GM12878 (cell line): ENCODE measurements at regions not wholly inside any gene's neighbourhood (a gene's known extent, or its start where the extent isn't known, plus 50 kb on each side); places are given as distances from the start of the nearest gene placed in this dataset.

Source experiments
- ATAC-seq: fragments of 200-7000 bp; cut with Tn5 transposase; 3 replicates; pipeline ENCODE4 v1.9.1; 2020; ENCODE audit warnings: mild to moderate bottlenecking, moderate library complexity
- BruUV-seq: library from RNA; stranded (reverse); fragments of 400-500 nt; replicated peaks from 2 replicates; lab custom pipeline; 2021; lab: Mats Ljungman, UMichigan
- CTCF ChIA-PET: fragments of 300-600 bp; sonication (Branson Sonifier 250); formaldehyde crosslinking; extraction: SDS; loops from one replicate; lab custom pipeline; 2021; ENCODE audit warnings: inconsistent platforms; lab: Yijun Ruan, JAX
- POLR2A ChIA-PET: fragments of 350-600 bp; formaldehyde crosslinking; extraction: SDS; loops from one replicate; lab custom pipeline; 2021; ENCODE audit warnings: inconsistent platforms; lab: Charles Lee
- RAD21 ChIA-PET: fragments of 300-600 bp; sonication (Branson Sonifier 250); formaldehyde crosslinking; loops from one replicate; lab custom pipeline; 2023; ENCODE audit warnings: antibody characterized with exemption; ENCODE audit not compliant: unreplicated experiment; lab: Charles Lee
- SMC1A ChIA-PET: fragments of 300-600 bp; sonication (Branson Sonifier 250); formaldehyde crosslinking; loops from one replicate; lab custom pipeline; 2023; ENCODE audit not compliant: unreplicated experiment, uncharacterized antibody; lab: Charles Lee
- DNase-seq: peaks from one replicate; pipeline ENCODE4 v3.0.0-alpha.2; 2011; ENCODE audit warnings: low read depth, low spot score
- FAIRE-seq: peaks from 3 replicates; lab custom pipeline; 2011; peaks lifted over from hg19 to GRCh38; lab: Jason Lieb, UNC
- H2AFZ ChIP-seq: 2 replicates; pipeline ENCODE4 v1.6.0; 2011; ENCODE audit warnings: low read depth, low read length, control low read depth; ENCODE audit not compliant: control insufficient read depth
- H3K27ac ChIP-seq: 2 replicates; pipeline ENCODE4 v1.5.1; 2011; ENCODE audit warnings: control low read depth; ENCODE audit not compliant: control insufficient read depth, insufficient read depth
- H3K27me3 ChIP-seq, 2 experiments: replicated peaks in 1 of 2; 2 replicates each; pipeline versions ENCODE4 v1.6.0 to v1.6.1; 2011; ENCODE audit warnings: low read length in 1 of 2; ENCODE audit not compliant: control insufficient read depth in 2 of 2, insufficient read depth in 2 of 2
- H3K36me3 ChIP-seq, 2 experiments: 2 replicates each; pipeline ENCODE4 v1.5.1; 2011; ENCODE audit warnings: low read length in 1 of 2; ENCODE audit not compliant: control insufficient read depth in 2 of 2, insufficient read depth in 2 of 2
- H3K4me1 ChIP-seq: 2 replicates; pipeline ENCODE4 v1.6.1; 2011; ENCODE audit warnings: mild to moderate bottlenecking, low read length, moderate library complexity, mixed read lengths; ENCODE audit not compliant: control insufficient read depth, insufficient read depth
- H3K4me2 ChIP-seq: 2 replicates; pipeline ENCODE4 v1.6.0; 2011; ENCODE audit warnings: control low read depth; ENCODE audit not compliant: control insufficient read depth, insufficient read depth
- H3K4me3 ChIP-seq: fragments of 200-600 bp; sonication (generic); 2 replicates; pipeline ENCODE4 v1.5.1; 2016
- H3K79me2 ChIP-seq: 2 replicates; pipeline ENCODE4 v1.6.0; 2011; ENCODE audit warnings: low read length; ENCODE audit not compliant: control insufficient read depth, insufficient read depth
- H3K9ac ChIP-seq: 2 replicates; pipeline ENCODE4 v1.8.0; 2011; ENCODE audit warnings: low read length, control low read depth, mixed read lengths; ENCODE audit not compliant: control insufficient read depth, insufficient read depth
- H3K9me3 ChIP-seq: replicated peaks from 3 replicates; pipeline ENCODE4 v1.5.1; 2011; ENCODE audit warnings: mild to moderate bottlenecking, low read length; ENCODE audit not compliant: control insufficient read depth, insufficient read depth
- H4K20me1 ChIP-seq: 2 replicates; pipeline ENCODE4 v1.6.0; 2011; ENCODE audit not compliant: control insufficient read depth, insufficient read depth
- BACH1 ChIP-seq: fragments of 450-650 bp; IDR thresholded peaks from 2 replicates; pipeline ENCODE4 v1.6.1; 2017; ENCODE audit warnings: mild to moderate bottlenecking, borderline replicate concordance
- BCL11A ChIP-seq: IDR thresholded peaks from 2 replicates; pipeline ENCODE4 v1.6.1; 2011; ENCODE audit warnings: low read depth, low read length
- MEF2A ChIP-seq: IDR thresholded peaks from 2 replicates; pipeline ENCODE4 v1.6.1; 2011; ENCODE audit warnings: low read depth, mild to moderate bottlenecking, low read length, moderate library complexity; ENCODE audit not compliant: insufficient read depth
- MTA2 ChIP-seq: fragments of 450-650 bp; IDR thresholded peaks from 2 replicates; pipeline ENCODE4 v1.6.1; 2016; ENCODE audit warnings: low read depth, mild to moderate bottlenecking, moderate library complexity
- NBN ChIP-seq: fragments of 450-650 bp; IDR thresholded peaks from 2 replicates; pipeline ENCODE4 v1.6.1; 2016
- NR2C1 ChIP-seq: fragments of 450-650 bp; IDR thresholded peaks from 2 replicates; pipeline ENCODE4 v1.6.1; 2017; ENCODE audit warnings: antibody characterized with exemption, mild to moderate bottlenecking, moderate library complexity
- NR2F1 ChIP-seq: fragments of 450-650 bp; conservative IDR thresholded peaks from 2 replicates; pipeline ENCODE4 v1.6.1; 2017; ENCODE audit warnings: mild to moderate bottlenecking
- PAX8 ChIP-seq: fragments of 450-650 bp; IDR thresholded peaks from 2 replicates; pipeline ENCODE4 v1.6.1; 2017; ENCODE audit warnings: mild to moderate bottlenecking, moderate library complexity
- RCOR1 ChIP-seq: conservative IDR thresholded peaks from 2 replicates; pipeline ENCODE4 v1.6.1; 2012; ENCODE audit warnings: low read depth, low read length, improper control_type of control experiment
- SP1 ChIP-seq: IDR thresholded peaks from one replicate; pipeline ENCODE4 v1.6.1; 2011; ENCODE audit warnings: low read depth, low read length
- SRF ChIP-seq, 2 experiments: IDR thresholded peaks; 2 replicates each; pipeline ENCODE4 v1.6.1; 2011; ENCODE audit warnings: low read depth in 2 of 2, low read length in 2 of 2, mild to moderate bottlenecking in 1 of 2, moderate library complexity in 1 of 2
- SUZ12 ChIP-seq: fragments of 200-600 bp; sonication (generic); IDR thresholded peaks from one replicate; pipeline ENCODE4 v1.6.1; 2018; ENCODE audit warnings: antibody characterized with exemption, mild to moderate bottlenecking; ENCODE audit not compliant: unreplicated experiment
- TBL1XR1 ChIP-seq: IDR thresholded peaks from 2 replicates; pipeline ENCODE4 v1.6.1; 2012; ENCODE audit warnings: low read depth, low read length, improper control_type of control experiment
- WRNIP1 ChIP-seq: IDR thresholded peaks from 2 replicates; pipeline ENCODE4 v1.6.1; 2011; ENCODE audit warnings: low read depth, low read length, improper control_type of control experiment, borderline replicate concordance
- WGBS: methylation state at CpG from one replicate; pipeline ENCODE4 v1.1.6; 2016; ENCODE audit warnings: low lambda C conversion rate; ENCODE audit not compliant: insufficient replicate concordance, insufficient coverage; ENCODE audit errors: missing lambda C conversion rate; 5-methylcytosine and 5-hydroxymethylcytosine counted together
- in situ Hi-C: fragments of 300-500 bp; cut with MboI; formaldehyde crosslinking; loops from 9 replicates; pipeline ENCODE4 v1.14.3; 2018; ENCODE audit warnings: mixed read lengths
- intact Hi-C: fragments of 100-400 bp; cut with micrococcal nuclease; formaldehyde crosslinking; loops from one replicate; pipeline ENCODE4 v1.14.2; 2022; ENCODE audit not compliant: unreplicated experiment
- TF ChIP-seq, protein P1 (sequence below): fragments of 450-650 bp; conservative IDR thresholded peaks from 2 replicates; pipeline ENCODE4 v1.6.1; 2017; ENCODE audit warnings: mild to moderate bottlenecking, moderate library complexity
- TF ChIP-seq, protein P2 (sequence below): fragments of 450-650 bp; IDR thresholded peaks from 2 replicates; pipeline ENCODE4 v1.6.1; 2017; ENCODE audit warnings: mild to moderate bottlenecking, low read depth, inconsistent platforms; ENCODE audit not compliant: poor library complexity, severe bottlenecking
- TF ChIP-seq, protein P3 (sequence below): IDR thresholded peaks from 2 replicates; pipeline ENCODE4 v1.6.1; 2012; ENCODE audit warnings: low read depth, low read length, improper control_type of control experiment
- TF ChIP-seq, protein P4 (sequence below): fragments of 450-650 bp; IDR thresholded peaks from 2 replicates; pipeline ENCODE4 v1.6.1; 2016; ENCODE audit warnings: mild to moderate bottlenecking

DNA sequence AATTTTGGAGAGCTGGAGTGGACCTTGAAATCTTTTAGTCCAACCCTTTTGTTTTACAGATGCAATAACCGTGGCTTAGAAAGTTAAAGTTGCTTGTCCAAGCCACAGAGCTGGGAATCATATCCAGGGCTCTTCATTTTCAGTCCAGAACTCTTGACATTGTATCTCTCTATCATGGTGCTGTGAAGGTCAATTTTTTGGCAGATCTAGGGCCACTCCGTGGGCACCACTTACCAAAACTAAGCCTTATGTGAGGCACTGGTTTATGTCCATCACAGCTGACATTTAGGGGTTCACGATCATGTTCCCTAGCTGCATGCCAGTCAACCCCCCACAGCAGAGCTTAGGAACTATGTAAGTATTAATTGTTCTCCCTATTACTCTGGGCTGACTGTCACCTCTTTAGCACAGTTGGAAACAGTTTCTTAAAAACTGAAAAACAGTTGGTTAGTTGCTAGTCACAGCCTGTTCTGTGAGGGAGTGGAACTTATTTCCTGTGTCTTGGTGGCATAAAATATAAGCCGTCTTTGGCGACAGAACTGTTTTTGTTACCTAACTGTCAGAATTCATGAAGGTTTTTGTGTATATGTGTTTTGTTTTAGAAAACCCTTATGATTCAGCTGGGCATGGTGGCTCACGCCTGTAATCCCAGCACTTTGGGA is 189.6 kb upstream of the UMPS start:
- RAD21 ChIA-PET: interaction anchor here (0.7 kb wide), 1 partner anchor 11 kb away, joined by 3 read pairs; no protein-coding TSS in a partner anchor
- FAIRE-seq: no peak
- no peaks in the 10 kb centered on the region for H4K20me1 ChIP-seq
- in situ Hi-C loops: no loop called here
- BruUV-seq: no TSS peak
- DNase-seq: no peak
- no peak for ATAC-seq
- H3K9me3 ChIP-seq: no peaks in the 10 kb centered on the region
- H3K9ac ChIP-seq: no peak overlapping the region
- POLR2A ChIA-PET: no interaction called here
- H3K4me2 ChIP-seq: no peak overlapping the region
- SMC1A ChIA-PET: no interaction called here
- no peaks in the 10 kb centered on the region for H3K79me2 ChIP-seq
- WGBS: 6% methylated on average over 6 of the region's 6 CpGs
- peaks cover 3 to 7% of the 10 kb centered on the region in 2 experiments; a peak in 2 of 4 replicates for H3K27me3 ChIP-seq
- no peaks in the 10 kb centered on the region for H3K4me1 ChIP-seq
- no peaks in the 10 kb centered on the region for H3K36me3 ChIP-seq
- intact Hi-C loops: no loop called here
- CTCF ChIA-PET: interaction anchor here (0.7 to 1.4 kb wide), 5 partner anchors 9 to 190 kb away, joined by 3 to 5 read pairs (median 3); no protein-coding TSS in a partner anchor
- TF ChIP-seq, protein P1, sequence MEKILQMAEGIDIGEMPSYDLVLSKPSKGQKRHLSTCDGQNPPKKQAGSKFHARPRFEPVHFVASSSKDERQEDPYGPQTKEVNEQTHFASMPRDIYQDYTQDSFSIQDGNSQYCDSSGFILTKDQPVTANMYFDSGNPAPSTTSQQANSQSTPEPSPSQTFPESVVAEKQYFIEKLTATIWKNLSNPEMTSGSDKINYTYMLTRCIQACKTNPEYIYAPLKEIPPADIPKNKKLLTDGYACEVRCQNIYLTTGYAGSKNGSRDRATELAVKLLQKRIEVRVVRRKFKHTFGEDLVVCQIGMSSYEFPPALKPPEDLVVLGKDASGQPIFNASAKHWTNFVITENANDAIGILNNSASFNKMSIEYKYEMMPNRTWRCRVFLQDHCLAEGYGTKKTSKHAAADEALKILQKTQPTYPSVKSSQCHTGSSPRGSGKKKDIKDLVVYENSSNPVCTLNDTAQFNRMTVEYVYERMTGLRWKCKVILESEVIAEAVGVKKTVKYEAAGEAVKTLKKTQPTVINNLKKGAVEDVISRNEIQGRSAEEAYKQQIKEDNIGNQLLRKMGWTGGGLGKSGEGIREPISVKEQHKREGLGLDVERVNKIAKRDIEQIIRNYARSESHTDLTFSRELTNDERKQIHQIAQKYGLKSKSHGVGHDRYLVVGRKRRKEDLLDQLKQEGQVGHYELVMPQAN: no peak
- TF ChIP-seq SRF (IDR thresholded peaks at IDR 0.05; ENCODE audit: low read depth in 2 of 2, low read length in 2 of 2) (no peak), NR2F1 (no peak), WRNIP1 (no peak), MEF2A (no peak), PAX8 (no peak), BACH1 (no peak), SUZ12 (no peak), NR2C1 (no peak), NBN (no peak), RCOR1 (no peak), MTA2 (no peak), SP1 (no peak), BCL11A (no peak), TBL1XR1 (no peak)
- TF ChIP-seq, protein P2, sequence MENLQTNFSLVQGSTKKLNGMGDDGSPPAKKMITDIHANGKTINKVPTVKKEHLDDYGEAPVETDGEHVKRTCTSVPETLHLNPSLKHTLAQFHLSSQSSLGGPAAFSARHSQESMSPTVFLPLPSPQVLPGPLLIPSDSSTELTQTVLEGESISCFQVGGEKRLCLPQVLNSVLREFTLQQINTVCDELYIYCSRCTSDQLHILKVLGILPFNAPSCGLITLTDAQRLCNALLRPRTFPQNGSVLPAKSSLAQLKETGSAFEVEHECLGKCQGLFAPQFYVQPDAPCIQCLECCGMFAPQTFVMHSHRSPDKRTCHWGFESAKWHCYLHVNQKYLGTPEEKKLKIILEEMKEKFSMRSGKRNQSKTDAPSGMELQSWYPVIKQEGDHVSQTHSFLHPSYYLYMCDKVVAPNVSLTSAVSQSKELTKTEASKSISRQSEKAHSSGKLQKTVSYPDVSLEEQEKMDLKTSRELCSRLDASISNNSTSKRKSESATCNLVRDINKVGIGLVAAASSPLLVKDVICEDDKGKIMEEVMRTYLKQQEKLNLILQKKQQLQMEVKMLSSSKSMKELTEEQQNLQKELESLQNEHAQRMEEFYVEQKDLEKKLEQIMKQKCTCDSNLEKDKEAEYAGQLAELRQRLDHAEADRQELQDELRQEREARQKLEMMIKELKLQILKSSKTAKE: no peak
- TF ChIP-seq, protein P3, sequence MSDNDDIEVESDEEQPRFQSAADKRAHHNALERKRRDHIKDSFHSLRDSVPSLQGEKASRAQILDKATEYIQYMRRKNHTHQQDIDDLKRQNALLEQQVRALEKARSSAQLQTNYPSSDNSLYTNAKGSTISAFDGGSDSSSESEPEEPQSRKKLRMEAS: no peak
- TF ChIP-seq, protein P4, sequence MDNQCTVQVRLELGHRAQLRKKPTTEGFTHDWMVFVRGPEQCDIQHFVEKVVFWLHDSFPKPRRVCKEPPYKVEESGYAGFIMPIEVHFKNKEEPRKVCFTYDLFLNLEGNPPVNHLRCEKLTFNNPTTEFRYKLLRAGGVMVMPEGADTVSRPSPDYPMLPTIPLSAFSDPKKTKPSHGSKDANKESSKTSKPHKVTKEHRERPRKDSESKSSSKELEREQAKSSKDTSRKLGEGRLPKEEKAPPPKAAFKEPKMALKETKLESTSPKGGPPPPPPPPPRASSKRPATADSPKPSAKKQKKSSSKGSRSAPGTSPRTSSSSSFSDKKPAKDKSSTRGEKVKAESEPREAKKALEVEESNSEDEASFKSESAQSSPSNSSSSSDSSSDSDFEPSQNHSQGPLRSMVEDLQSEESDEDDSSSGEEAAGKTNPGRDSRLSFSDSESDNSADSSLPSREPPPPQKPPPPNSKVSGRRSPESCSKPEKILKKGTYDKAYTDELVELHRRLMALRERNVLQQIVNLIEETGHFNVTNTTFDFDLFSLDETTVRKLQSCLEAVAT: no peak
- no peak overlapping the region for H3K27ac ChIP-seq
- H3K4me3 ChIP-seq: no peak overlapping the region
- H2AFZ ChIP-seq: no peak overlapping the region
